BE2C (cell line): ENCODE measurements at regions not wholly inside any gene's neighbourhood (a gene's known extent, or its start where the extent isn't known, plus 50 kb on each side); places are given as distances from the start of the nearest gene placed in this dataset.

Source experiments
- DNase-seq: peaks from one replicate; pipeline ENCODE4 v3.0.0-alpha.2; 2020
- H3K27me3 ChIP-seq: fragments of 250-450 bp; sonication (Bioruptor Pico); 2 replicates; pipeline ENCODE4 v1.5.1; 2020; ENCODE audit warnings: mild to moderate bottlenecking
- H3K36me3 ChIP-seq: fragments of 250-450 bp; sonication (Bioruptor Pico); 2 replicates; pipeline ENCODE4 v1.5.1; 2020; ENCODE audit warnings: mild to moderate bottlenecking
- H3K4me1 ChIP-seq: fragments of 250-450 bp; sonication (Bioruptor Pico); 2 replicates; pipeline ENCODE4 v1.5.1; 2020
- H3K4me3 ChIP-seq: 2 replicates; pipeline ENCODE4 v1.5.1; 2011; ENCODE audit warnings: low read depth, low read length
- H3K9me3 ChIP-seq: fragments of 250-450 bp; sonication (Bioruptor Pico); 2 replicates; pipeline ENCODE4 v1.5.1; 2020
- CTCF ChIP-seq: IDR thresholded peaks from 2 replicates; pipeline ENCODE4 v1.5.1; 2012; ENCODE audit warnings: mild to moderate bottlenecking, low read depth, low read length

- Histone ChIP-seq H3K36me3 (no peaks in the 10 kb centered on the region), H3K4me1 (no peaks in the 10 kb centered on the region), H3K27me3 (peaks cover 12% of the 10 kb centered on the region), H3K9me3 (no peaks in the 10 kb centered on the region), H3K4me3 (no peak overlapping the region)
- no peak for TF ChIP-seq CTCF
- DNase-seq = no peak
These were observed 180.2 kb upstream of the TWIST2 start for GRCh38 chr2:238667639-238668038.

- no peaks in the 10 kb centered on the region for H3K9me3 ChIP-seq
These were observed 179.5 kb upstream of the TWIST2 start for GRCh38 chr2:238668426-238668825.

GRCh38 chr2:238669046-238669445 is 178.8 kb upstream of the TWIST2 start:
- no peak overlapping the region for H3K4me3 ChIP-seq
- no peaks in the 10 kb centered on the region for H3K36me3 ChIP-seq
- H3K4me1 ChIP-seq = no peaks in the 10 kb centered on the region
- peaks cover 7% of the 10 kb centered on the region; the same call in 1 of the 2 replicates for H3K27me3 ChIP-seq
- no peak for TF ChIP-seq CTCF
- no peak for DNase-seq
- no peaks in the 10 kb centered on the region for H3K9me3 ChIP-seq

More at GRCh38 chr2:238668426-238668825, 179.5 kb upstream of the TWIST2 start:
- TF ChIP-seq CTCF = no peak
- no peaks in the 10 kb centered on the region for H3K36me3 ChIP-seq
- H3K27me3 ChIP-seq = peaks cover 12% of the 10 kb centered on the region
- no peak overlapping the region for H3K4me3 ChIP-seq
- no peaks in the 10 kb centered on the region for H3K4me1 ChIP-seq
- DNase-seq = no peak

GRCh38 chr2:238669581-238670080 is 178.3 kb upstream of the TWIST2 start:
- no peak for DNase-seq
- Histone ChIP-seq H3K27me3 (peaks cover 4% of the 10 kb centered on the region; the same call in 1 of the 2 replicates), H3K4me1 (no peaks in the 10 kb centered on the region), H3K9me3 (no peaks in the 10 kb centered on the region), H3K4me3 (no peak overlapping the region), H3K36me3 (no peaks in the 10 kb centered on the region)
- TF ChIP-seq CTCF = no peak

GRCh38 chr2:238670111-238670585 is 177.7 kb upstream of the TWIST2 start:
- TF ChIP-seq CTCF = no peak
- DNase-seq = no peak
- Histone ChIP-seq H3K36me3 (no peaks in the 10 kb centered on the region), H3K9me3 (no peaks in the 10 kb centered on the region), H3K4me1 (no peaks in the 10 kb centered on the region), H3K27me3 (peaks cover 4% of the 10 kb centered on the region; the same call in 1 of the 2 replicates), H3K4me3 (no peak overlapping the region)

- H3K4me3 ChIP-seq = no peak overlapping the region
These were observed 165.3 kb upstream of the TWIST2 start for GRCh38 chr2:238682536-238682935.

More at GRCh38 chr2:238682536-238682935, 165.3 kb upstream of the TWIST2 start:
- no peaks in the 10 kb centered on the region for H3K4me1 ChIP-seq
- no peaks in the 10 kb centered on the region for H3K9me3 ChIP-seq
- H3K36me3 ChIP-seq = no peaks in the 10 kb centered on the region
- DNase-seq = no peak
- TF ChIP-seq CTCF = no peak
- H3K27me3 ChIP-seq = no peaks in the 10 kb centered on the region
